HG03457 (cell line): ENCODE measurements at regions not wholly inside any gene's neighbourhood (a gene's known extent, or its start where the extent isn't known, plus 50 kb on each side); places are given as distances from the start of the nearest gene placed in this dataset.

ENCODE experiments used
- ATAC-seq: cut with Tn5 transposase; IDR thresholded peaks from one replicate; pipeline ENCODE4 v1.9.1; 2021; ENCODE audit warnings: moderate number of reproducible peaks; ENCODE audit not compliant: unreplicated experiment

DNA sequence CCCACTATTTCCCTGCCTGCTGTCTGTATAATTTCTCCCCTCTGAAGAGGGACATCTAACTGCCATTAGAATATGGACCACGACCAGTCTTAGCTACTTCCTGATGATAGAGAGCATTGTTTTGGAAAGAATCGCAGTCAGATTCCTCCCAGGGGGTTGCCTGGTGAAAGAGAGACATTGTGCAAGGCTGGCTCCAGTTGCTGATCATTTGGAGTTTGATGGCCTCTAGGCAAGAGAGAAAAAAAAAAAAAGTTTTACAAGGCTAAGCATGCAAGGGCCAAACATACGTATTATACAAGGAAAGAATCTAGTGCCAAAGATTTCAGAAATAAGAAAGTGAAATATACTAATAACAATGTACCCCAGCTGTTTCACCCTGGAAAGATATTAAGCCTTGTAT lies 182.2 kb downstream of the CMPK2 start:
- no peak for ATAC-seq

DNA sequence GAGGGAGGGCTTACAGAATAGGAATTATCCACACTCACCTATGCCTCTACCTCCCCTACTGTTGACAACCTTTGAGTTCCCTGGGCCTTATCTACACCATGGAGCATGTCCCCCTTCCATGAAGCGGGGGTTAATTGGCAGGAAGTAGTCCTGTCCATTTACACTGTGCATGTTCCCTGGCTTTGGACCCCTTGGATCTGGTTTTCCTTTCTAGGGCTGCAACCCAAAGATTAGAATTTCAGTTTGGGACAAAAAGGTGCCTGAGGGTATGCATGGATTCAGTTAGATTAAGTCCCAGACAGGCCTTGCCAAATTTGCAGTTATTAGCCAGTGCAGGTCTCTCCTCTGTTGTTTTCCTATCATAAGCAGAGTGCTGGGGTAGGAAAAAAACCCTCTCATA lies 180.3 kb downstream of the CMPK2 start:
- no peak for ATAC-seq

DNA sequence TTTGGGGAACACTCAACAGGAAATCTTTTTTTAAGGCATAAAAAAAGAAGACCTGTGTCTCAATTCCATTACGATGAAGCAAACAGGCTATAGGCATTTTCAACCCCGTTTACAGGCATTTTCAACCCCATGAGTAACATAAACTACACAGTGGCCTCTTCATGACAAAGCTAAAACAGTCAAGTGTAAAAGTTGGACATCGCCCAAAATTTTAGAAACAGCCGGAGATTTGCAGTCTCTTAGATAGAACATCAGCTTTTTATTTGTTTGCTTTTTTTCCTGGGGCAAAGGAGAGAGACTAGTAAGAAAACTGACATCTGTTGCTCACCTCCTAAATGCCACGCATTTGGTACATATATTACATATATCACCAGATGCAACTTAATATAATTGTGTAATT lies 173.7 kb downstream of the CMPK2 start:
- ATAC-seq = no peak

DNA sequence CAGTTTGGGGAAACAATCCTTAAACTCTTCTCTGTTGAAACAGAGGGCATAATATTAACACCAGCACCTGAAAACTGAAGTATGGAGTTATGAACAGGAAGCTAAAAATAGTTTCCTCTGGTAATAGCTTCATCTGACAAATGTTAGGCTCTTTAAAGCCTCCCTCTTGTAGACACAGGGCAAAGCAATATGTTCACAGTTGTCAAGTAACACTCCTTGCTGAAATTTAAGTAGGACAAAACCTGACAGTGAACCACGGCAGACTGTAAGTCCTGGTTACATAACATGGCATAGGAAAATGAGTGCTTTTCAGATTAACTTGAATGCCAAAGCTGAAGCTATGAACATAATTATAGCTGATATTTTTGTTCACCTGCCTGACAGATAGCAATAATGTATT lies 172.9 kb downstream of the CMPK2 start:
- no peak for ATAC-seq

DNA sequence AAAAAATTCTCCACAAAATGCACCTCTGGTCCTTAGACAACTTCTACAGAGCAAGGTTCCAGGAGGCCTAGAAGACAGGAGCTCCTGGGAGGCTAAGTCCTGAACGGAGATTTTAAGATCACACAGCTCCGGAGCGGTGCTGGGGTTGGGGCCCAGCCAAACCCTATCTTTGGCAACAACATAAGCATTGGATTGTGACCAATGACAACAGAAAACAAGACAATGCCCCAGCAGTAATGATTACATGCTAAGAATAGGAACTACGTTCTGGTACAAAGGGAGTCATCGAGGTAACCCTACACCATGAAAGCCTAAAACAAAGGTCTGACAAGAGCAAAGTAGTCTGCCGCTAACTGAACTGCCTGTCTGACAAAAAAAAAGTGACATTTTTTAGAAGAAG lies 171.2 kb downstream of the CMPK2 start:
- no peak for ATAC-seq

DNA sequence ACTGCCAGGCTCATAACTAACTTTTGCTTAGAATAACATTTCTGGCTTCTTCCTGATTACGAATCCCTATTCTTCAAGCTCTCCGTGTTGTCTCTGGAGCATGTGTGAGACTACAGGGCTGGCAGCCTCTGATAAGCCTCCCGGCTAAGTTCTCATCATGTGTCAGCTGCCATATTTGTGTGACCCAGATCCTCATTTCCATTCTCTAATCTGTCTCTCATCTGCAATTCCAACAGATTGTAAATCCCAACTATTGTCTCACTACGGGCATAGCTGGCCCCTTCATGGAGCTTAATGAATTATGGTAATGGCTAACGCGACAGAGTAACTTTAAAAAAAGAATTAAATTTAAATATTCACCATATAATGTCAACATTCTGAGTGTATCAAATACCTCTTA lies 165.4 kb downstream of the CMPK2 start:
- no peak for ATAC-seq

DNA sequence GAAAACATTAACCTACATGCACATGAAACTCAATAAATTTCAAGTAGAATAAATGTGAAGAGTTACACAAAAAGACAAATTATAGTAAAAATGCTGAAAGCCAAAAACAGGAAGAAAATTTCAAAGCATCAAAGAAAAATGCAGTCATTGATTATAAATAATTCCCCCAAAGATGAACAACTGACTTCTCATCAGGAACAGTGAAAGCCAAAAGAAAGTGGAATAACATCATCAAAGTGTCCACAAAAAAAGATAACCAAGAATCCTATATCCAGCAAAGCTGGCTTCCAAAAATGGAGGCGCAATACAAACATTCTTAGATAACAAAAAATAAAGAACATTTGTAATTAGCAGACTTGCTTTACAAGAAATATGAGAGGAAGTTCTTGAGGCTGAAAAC lies 161.6 kb downstream of the CMPK2 start:
- no peak for ATAC-seq

DNA sequence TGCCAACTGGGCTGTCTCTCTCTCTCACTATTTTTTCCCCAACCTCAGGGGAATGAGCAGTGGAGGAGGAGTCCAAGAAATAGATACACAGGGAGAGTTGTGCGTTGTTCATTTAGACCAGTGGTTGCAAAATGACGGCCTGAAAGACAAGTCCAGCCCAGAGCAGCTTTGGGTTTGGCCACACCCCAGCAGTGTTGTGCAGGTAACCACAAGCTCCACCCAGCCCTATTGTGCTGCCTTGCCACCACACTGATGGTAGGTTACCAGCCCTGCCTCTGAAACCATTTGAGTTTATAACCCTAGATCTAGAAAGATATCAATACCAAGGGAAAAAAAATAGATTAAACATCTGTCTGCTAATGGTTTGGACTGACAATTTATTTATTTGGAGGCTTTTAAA lies 144.3 kb downstream of the CMPK2 start:
- ATAC-seq = no peak

DNA sequence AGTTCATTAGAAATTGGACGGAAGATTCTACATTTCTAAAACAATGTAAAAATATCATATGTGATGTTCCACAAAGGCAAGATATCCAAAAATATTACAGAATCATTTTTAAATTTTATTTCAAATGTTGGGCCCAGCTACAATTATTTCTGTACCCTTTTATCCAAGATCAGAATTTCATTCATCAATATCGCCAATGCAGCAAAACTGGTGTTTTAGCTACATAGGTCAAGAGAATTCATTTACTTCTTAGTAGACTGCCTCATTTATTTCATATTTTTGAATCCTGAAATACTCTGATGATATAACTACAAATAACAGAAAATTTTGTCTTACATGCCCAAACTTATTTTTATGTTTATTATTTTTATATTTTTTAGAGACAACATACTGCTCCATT lies 143.1 kb downstream of the CMPK2 start:
- ATAC-seq = no peak

DNA sequence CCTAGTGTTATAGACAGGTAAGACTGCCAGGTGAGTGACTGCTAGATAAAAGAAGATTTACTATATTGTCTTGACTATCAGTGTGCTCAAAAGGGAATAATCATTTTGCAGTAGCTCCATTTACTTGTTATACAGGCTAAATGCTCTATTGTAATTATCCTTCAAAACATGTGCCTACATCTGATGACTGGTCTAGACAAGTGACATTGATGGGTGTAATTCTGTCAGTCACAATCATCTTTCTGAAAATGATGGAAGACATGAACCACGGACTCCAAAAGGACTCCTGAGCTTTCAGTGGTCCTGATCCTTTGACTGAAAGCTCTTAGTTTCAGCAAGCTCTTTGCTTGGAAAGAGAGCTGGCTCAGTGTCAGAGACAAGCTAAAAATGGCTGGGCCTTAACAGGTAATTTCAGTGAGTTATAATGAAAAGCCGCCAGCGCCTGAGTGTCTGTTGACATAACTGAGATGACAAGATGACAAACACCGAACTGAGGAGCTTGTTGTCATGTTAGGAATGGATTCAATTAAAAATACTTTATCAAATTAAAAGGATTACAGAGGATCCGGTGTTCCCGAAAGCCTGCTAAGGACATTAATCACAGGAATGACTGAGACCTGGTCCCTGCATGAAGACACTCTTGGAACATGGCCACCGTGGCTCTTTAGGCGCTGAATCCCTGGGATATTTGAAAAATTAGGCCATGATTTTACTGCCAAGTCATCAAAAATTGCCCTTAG lies 141.7 kb downstream of the CMPK2 start:
- ATAC-seq = no peak

DNA sequence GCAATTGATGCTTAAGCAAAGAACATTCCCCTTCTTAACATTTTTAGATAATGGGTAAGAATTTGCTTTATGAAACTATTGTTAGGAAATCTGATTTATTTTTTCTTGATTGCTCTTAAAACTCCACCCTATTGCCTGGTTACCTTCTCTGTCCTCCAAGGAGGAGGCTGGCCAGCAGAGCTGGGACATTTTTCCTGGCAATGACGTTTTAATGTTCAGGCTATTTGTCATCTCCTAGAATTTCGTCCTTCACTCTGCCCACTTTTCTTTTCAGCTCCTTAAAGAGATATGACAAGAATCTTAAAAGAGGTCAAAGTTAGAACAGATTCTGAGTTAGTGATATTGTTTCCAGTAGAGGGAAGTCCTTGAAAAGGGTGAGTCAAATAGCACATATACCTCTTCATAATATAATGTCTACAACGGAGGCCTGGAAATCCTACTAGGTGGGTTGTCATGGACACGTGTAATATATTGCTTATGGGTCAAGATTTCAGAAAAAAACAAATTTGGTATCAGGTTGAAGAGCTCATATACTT lies 141.0 kb downstream of the CMPK2 start:
- ATAC-seq = no peak

DNA sequence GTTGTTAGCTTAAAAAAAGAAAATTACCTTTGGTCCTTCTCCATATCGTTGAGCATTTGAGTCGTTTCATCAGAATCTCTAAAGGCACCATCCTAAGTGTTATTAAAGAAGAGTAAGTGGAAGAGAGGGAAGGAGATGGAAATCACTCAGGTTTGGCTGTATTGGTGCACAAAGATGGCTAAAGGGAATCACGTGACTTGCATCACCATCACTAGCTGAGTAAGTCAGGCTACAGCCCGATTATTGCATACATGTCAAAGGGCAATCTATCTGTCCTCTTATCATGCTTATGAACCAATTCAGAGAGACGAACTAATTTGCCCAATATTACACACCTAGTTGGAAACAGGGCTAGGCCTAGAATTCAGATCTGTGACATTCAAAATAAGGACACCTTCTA lies 137.6 kb downstream of the CMPK2 start:
- ATAC-seq = no peak

DNA sequence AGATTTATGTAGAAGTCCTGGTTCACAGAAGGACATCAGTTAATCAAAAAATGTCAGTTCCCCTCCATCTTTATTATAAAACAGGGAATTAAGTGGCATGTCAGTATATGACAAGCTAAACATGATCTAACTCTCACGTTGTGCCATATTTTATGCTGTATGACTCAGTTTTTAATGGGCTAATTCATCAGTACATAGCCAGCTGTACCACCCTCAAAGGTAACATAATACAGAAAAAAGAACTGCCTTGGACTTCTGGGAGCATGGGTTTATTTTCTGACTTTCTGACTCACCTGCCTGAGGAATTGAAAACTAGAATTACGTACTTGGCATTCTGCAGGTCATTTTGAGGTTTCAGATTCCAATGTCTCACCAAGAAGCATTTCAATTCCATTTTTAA lies 135.7 kb downstream of the CMPK2 start:
- no peak for ATAC-seq

DNA sequence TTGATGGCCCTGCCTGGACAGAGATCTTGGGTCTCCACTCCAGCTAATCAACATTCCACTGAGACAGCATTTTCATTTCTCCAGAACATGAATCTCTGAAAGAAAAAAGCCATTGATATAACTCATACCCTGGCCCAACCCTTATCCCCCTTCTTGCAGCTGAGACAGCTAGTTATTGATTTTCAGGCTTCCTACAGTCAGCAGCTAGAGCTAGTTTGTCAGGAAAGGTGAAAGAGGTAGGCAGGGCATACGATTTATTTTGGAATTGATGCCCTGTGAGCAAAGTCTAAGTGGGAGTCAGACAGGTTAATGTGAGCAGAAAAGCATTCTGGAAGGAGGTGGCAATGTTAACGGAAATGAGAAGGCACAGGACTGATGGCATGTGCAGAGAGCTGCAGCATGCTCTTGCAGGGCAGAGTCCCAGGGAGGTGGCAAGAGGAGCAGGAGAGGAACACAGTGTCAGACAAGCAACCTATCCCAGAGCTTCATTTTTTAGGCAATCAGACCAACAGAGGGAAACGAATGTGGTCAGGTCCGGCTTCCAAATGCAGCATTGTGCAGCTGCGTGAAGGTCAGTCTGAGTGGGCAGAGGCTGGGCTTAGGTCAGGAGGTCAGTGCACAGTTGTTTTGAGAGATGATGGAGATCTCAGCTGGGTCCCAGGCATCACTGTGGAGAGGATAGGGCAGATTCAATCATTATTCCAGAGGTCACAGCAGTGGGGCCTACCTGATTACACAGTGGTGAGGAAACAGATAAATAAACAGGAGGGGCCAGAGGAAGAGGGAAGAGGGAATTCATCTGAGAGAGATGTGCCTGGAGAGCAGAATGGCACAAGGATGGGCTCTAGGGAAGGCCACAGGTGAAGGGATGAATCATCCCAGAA lies 134.8 kb downstream of the CMPK2 start:
- ATAC-seq = no peak

DNA sequence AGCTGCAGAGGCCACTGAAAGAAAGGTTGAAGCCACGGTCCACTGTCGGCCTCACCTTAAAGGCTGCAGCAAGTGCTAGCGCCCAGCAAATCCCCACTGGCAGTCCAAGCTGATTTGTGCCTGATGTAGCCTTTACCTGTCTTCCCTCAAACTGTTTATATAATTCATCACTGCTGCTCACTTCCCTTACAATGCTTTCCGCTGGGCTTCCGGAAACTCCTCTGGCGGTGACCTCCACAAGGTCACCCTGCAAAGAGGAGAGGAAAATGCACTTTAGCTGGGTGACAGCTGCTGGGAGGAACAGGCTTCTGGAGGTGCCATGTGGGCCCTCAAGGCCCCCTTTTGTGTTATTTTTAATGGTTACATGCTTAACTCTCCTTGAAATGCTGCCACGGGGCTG lies 126.2 kb downstream of the CMPK2 start:
- no peak for ATAC-seq

DNA sequence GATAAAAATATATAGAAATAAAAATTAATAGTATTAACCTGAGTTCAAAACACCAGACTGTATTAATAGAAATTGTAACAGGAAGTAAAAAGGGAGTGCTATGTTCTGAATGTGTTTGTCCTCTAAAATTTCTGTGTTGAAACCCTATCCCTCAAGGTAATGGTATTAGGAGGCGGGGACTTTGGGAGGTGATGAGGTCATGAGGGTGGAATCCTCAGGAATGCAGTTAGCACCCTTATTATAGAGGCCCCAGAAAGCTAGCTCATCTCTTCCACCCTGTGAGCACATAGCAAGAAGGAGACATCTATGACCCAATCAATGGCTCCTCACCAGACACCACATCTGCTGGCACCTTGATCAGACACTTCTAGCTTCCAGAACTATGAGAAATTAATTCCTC lies 124.5 kb downstream of the CMPK2 start:
- no peak for ATAC-seq

DNA sequence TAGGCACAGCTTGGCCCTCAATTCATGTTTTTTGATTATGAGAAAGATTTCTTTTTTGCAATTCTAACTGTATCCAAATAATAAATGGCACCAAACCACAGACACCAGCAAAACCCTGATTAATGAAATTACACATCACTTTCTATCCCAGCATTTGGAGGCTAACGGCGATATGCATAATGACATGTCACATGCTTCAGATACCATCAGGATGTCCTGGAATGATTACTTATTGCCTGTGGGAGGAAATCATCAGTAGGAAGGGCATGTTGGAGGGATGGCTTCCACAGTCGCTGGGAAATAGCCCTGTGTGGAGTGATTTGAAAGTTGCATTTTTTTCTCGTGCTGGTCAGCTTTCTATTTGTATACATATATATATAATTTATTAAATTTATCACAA lies 121.7 kb downstream of the CMPK2 start:
- ATAC-seq = no peak

DNA sequence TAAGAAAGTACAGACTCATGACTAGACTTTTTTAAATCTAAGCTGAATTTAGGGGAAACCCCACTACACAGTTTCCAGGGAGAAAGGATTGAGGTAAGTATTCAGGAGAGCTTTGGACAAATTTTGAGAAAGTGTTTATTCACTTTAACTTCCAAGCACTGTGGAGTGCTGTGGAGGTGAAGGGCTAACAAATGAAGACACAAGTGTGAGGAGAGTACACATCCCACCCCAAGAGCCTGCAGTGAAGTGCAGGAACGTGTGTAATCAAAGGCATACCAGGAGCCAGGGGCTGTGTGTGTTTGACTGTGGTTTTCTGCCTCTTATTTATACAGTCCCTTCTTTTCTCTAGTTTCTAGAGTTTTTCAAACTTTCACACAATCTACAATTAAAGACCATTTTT lies 118.3 kb downstream of the CMPK2 start:
- no peak for ATAC-seq

DNA sequence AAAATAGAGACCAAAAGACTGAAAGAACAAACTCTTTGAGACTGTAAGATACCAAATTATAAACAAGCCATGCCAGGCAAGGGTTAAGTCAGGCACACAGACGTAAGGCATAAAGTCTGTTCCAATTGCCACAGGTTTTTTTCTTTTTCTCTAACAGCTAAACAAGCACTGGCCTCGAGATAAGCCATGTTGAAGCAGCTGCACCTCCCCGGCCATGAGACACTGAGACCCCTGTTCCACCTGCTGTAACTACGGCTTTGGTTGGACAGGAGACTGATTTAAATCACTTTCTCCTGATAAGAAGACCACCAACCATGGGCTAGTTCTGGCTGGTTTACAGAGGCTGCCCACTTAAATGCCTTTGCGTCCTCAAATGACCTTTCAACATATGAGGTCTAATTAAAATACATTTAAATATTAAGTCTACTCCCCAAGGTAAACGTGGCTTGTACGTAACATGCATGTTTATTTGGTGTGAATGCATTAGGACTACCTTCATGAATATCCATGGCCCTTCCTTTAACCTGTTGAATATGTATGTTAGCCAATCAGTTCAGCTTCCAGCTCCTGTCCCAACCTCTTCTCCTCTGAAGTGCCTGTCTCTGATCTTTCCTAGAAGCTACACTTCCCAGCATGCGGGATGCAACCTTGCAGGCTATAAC lies 117.2 kb downstream of the CMPK2 start:
- no peak for ATAC-seq

DNA sequence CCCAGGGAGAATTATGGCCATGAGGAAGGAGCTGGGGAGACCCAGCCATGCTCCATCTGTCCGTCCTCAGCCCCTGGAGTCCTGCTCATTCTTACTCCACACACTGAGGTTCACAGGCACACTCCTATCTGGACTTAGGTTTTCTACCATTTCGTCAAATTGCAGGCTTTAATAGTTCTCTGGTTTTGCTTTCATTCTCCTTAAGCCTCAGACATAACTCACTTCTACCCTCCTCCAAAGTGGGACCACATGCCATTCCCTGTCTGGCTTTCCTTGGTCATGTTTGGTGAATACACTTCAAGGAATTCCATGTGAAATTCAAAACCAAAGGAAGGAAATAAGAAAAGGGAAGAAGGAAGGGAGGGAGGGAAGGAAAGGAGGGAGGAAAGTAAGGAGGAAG lies 115.7 kb downstream of the CMPK2 start:
- no peak for ATAC-seq

DNA sequence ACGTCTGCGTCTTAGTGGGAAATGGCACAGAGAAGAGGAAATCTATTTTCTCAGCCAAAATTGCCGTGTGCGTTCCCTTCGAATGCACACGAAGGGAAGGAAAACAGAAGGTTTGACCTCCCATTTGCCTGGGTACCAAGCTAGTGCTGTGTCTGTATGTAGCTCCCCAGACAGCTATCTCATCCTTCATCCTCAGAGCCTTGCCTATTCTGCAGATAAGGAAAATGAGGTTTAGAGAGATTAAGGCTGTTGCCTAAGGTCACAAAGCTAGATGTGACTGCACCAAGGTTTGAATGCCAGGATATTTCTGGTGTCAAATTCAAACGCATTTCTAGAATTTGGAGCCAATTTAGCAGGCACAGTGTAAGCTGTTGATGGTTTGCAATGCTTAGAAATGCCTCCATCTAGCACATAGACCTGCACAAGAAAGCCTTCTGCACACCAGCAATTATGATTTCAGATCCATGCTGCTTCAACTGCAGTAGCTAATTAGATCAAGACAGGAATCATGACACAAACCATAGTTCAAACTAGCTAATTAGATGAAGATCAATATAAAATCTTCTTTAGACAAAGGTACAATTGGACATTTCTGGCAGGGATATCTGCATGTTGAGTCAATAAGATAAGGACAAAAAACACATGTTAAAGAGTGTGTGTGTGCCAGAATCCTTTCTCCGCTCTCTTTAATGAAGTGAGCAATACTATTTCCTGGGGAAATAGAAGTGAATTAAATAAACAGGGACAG lies 115.1 kb downstream of the CMPK2 start:
- no peak for ATAC-seq
